Activated B cell treated with CpG ODN at 0.5 μM for 24 hours (primary cell): ENCODE measurements at regions not wholly inside any gene's neighbourhood (a gene's known extent, or its start where the extent isn't known, plus 50 kb on each side); places are given as distances from the start of the nearest gene placed in this dataset.

Source experiments
- ATAC-seq: fragments of 200-7000 bp; cut with Tn5 transposase; one replicate; pipeline ENCODE4 v1.10.0; 2021; ENCODE audit warnings: low read depth, mild to moderate bottlenecking, moderate library complexity
- CTCF ChIA-PET: fragments of 350-600 bp; sonication (Branson Sonifier 250); formaldehyde crosslinking; loops from one replicate; lab custom pipeline; 2021; ENCODE audit warnings: antibody characterized with exemption; lab: Charles Lee
- POLR2A ChIA-PET: fragments of 350-600 bp; sonication (Branson Sonifier 250); formaldehyde crosslinking; loops from one replicate; lab custom pipeline; 2021; ENCODE audit warnings: antibody characterized with exemption; lab: Charles Lee
- DNase-seq: peaks from one replicate; pipeline ENCODE4 v3.0.0; 2022
- H3K27ac Mint-ChIP-seq: one replicate; pipeline ENCODE4 v1.8.0; 2020; ENCODE audit warnings: mixed read lengths
- H3K27me3 Mint-ChIP-seq: one replicate; pipeline ENCODE4 v1.8.0; 2021; ENCODE audit warnings: mixed read lengths
- H3K36me3 Mint-ChIP-seq: one replicate; pipeline ENCODE4 v1.8.0; 2021; ENCODE audit warnings: low read depth, mixed read lengths
- H3K4me1 Mint-ChIP-seq: one replicate; pipeline ENCODE4 v1.8.0; 2021; ENCODE audit warnings: mixed read lengths
- H3K4me3 Mint-ChIP-seq: one replicate; pipeline ENCODE4 v1.8.0; 2020; ENCODE audit warnings: mild to moderate bottlenecking, mixed read lengths
- H3K9me3 Mint-ChIP-seq: one replicate; pipeline ENCODE4 v1.8.0; 2020; ENCODE audit warnings: mixed read lengths
- intact Hi-C: fragments of 100-400 bp; cut with micrococcal nuclease; formaldehyde crosslinking; loops from one replicate; pipeline ENCODE4 v1.15.1; 2024
- TF ChIP-seq, protein P1 (sequence below): fragments of 200-600 bp; IDR thresholded peaks from one replicate; pipeline ENCODE4 v1.8.0; 2022; ENCODE audit warnings: antibody characterized with exemption, mild to moderate bottlenecking

DNA sequence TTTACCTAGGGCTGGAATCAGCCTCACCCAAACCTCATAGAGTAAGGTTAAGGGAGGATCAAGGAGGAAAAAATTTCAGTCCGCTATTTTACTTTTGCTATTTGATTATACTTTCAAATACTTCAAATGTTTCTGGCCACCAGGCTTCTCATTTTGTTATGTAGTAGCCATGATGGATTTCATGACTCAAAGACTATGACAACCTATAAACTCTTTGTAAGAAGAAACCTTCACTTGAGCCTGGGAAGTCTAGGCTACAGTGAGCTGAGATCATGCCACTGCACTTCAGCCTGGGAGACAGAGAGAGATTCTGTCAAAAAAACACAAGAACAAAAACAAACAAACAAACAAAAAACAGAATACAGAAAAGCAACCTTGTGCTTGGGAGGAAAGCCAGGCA lies 293.6 kb upstream of the TNC start:
- DNase-seq (no peak), ATAC-seq (no peak)
- ChIA-PET CTCF (no interaction called here), POLR2A (no interaction called here)
- H3K27me3 Mint-ChIP-seq: no peaks in the 10 kb centered on the region
- no peak overlapping the region for H3K4me3 Mint-ChIP-seq
- H3K4me1 Mint-ChIP-seq: peaks cover 14% of the 10 kb centered on the region
- no peak overlapping the region for H3K27ac Mint-ChIP-seq
- intact Hi-C loops: loop anchor here (10.0 kb wide), 1 partner anchor 207 kb away; no protein-coding TSS in a partner anchor
- H3K36me3 Mint-ChIP-seq: no peaks in the 10 kb centered on the region
- TF ChIP-seq, protein P1, sequence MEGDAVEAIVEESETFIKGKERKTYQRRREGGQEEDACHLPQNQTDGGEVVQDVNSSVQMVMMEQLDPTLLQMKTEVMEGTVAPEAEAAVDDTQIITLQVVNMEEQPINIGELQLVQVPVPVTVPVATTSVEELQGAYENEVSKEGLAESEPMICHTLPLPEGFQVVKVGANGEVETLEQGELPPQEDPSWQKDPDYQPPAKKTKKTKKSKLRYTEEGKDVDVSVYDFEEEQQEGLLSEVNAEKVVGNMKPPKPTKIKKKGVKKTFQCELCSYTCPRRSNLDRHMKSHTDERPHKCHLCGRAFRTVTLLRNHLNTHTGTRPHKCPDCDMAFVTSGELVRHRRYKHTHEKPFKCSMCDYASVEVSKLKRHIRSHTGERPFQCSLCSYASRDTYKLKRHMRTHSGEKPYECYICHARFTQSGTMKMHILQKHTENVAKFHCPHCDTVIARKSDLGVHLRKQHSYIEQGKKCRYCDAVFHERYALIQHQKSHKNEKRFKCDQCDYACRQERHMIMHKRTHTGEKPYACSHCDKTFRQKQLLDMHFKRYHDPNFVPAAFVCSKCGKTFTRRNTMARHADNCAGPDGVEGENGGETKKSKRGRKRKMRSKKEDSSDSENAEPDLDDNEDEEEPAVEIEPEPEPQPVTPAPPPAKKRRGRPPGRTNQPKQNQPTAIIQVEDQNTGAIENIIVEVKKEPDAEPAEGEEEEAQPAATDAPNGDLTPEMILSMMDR: no peak
- H3K9me3 Mint-ChIP-seq: no peaks in the 10 kb centered on the region

DNA sequence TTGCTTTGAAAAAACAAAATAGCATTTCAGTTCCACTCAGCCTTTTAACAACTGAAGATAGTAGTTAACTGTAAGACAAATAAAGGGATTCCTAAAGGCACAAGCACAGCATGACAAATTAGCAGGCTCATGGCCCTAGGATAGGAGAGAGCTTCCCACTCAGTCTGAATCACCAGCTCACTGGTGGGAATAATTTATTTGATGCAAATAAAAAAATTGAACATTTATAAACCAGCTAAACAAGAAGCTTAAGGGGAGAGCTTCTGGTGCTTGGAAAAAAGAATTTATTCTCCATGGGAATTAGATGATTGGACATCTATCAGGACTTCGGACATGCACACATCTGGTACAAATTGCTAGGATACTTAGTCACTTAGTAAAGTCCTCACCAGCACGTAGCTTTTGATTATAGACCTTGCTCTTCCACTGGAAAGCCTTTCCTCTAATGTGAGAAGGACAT lies 294.1 kb upstream of the TNC start:
- Mint-ChIP-seq H3K4me1 (peaks cover 14% of the 10 kb centered on the region), H3K36me3 (no peaks in the 10 kb centered on the region), H3K9me3 (no peaks in the 10 kb centered on the region)

GRCh38 chr9:115412656-115413055 lies 294.7 kb upstream of the TNC start:
- ChIA-PET POLR2A (no interaction called here), CTCF (no interaction called here)
- Mint-ChIP-seq H3K27me3 (no peaks in the 10 kb centered on the region), H3K9me3 (no peaks in the 10 kb centered on the region), H3K4me1 (peaks cover 14% of the 10 kb centered on the region), H3K4me3 (no peak overlapping the region), H3K27ac (no peak overlapping the region), H3K36me3 (no peaks in the 10 kb centered on the region)
- no peak for ATAC-seq
- TF ChIP-seq, protein P1: no peak
- intact Hi-C loops: loop anchor here (10.0 kb wide), 1 partner anchor 208 kb away; no protein-coding TSS in a partner anchor
- DNase-seq: no peak

More for the DNA sequence above, 294.1 kb upstream of the TNC start:
- Mint-ChIP-seq H3K27ac (no peak overlapping the region), H3K27me3 (no peaks in the 10 kb centered on the region), H3K4me3 (no peak overlapping the region)
- ATAC-seq (no peak), DNase-seq (no peak)
- ChIA-PET POLR2A (no interaction called here), CTCF (no interaction called here)
- intact Hi-C loops: loop anchor here (10.0 kb wide), 1 partner anchor 207 kb away; no protein-coding TSS in a partner anchor
- TF ChIP-seq, protein P1: no peak

- H3K27ac Mint-ChIP-seq: no peak overlapping the region
- H3K9me3 Mint-ChIP-seq: no peaks in the 10 kb centered on the region
- no peaks in the 10 kb centered on the region for H3K27me3 Mint-ChIP-seq
- intact Hi-C loops: loop anchor here (10.0 kb wide), 1 partner anchor 209 kb away; no protein-coding TSS in a partner anchor
- no peak overlapping the region for H3K4me3 Mint-ChIP-seq
- no peaks in the 10 kb centered on the region for H3K36me3 Mint-ChIP-seq
- ChIA-PET CTCF (no interaction called here), POLR2A (no interaction called here)
- TF ChIP-seq, protein P1: no peak
- DNase-seq: no peak
- ATAC-seq: peak; percentile 54
- peaks cover 14% of the 10 kb centered on the region for H3K4me1 Mint-ChIP-seq
These were observed 295.3 kb upstream of the TNC start for GRCh38 chr9:115413304-115413703.

GRCh38 chr9:115413766-115414382 lies 295.9 kb upstream of the TNC start:
- intact Hi-C loops: loop anchor here (10.0 kb wide), 1 partner anchor 209 kb away; no protein-coding TSS in a partner anchor
- TF ChIP-seq, protein P1: no peak
- no peak overlapping the region for H3K4me3 Mint-ChIP-seq
- no peaks in the 10 kb centered on the region for H3K27me3 Mint-ChIP-seq
- DNase-seq: no peak
- H3K27ac Mint-ChIP-seq: peak overlapping the region; percentile 47
- CTCF ChIA-PET: no interaction called here
- no peaks in the 10 kb centered on the region for H3K36me3 Mint-ChIP-seq
- POLR2A ChIA-PET: no interaction called here
- H3K4me1 Mint-ChIP-seq: peaks cover 14% of the 10 kb centered on the region
- no peaks in the 10 kb centered on the region for H3K9me3 Mint-ChIP-seq
- ATAC-seq: no peak
